ENCODE measurements at regions not wholly inside any gene's neighbourhood (a gene's known extent, or its start where the extent isn't known, plus 50 kb on each side); places are given as distances from the start of the nearest gene placed in this dataset.

GRCh38 chr15:36329592-36329991 lies 249.8 kb upstream of the CDIN1 start:
- TF ChIP-seq CTCF (conservative IDR thresholded peaks at IDR 0.05; ENCODE audit: low read depth, low read length), result no peak
- no peak overlapping the region for H3K4me3 ChIP-seq (ENCODE audit: low read length)
- DNase-seq (ENCODE audit: low read depth), result no peak

GRCh38 chr15:36330598-36330997 lies 248.8 kb upstream of the CDIN1 start:
- H3K4me3 ChIP-seq (ENCODE audit: low read length), result no peak overlapping the region
- no peak for TF ChIP-seq CTCF (conservative IDR thresholded peaks at IDR 0.05; ENCODE audit: low read depth, low read length)
- no peak for DNase-seq (ENCODE audit: low read depth)

- no peak overlapping the region for H3K4me3 ChIP-seq (ENCODE audit: low read length)
- no peak for DNase-seq (ENCODE audit: low read depth)
- TF ChIP-seq CTCF (conservative IDR thresholded peaks at IDR 0.05; ENCODE audit: low read depth, low read length), result no peak
Observed at GRCh38 chr15:36331531-36332275, 247.7 kb upstream of the CDIN1 start.

GRCh38 chr15:36332301-36332700 lies 247.1 kb upstream of the CDIN1 start:
- no peak overlapping the region for H3K4me3 ChIP-seq (ENCODE audit: low read length)
- no peak for TF ChIP-seq CTCF (conservative IDR thresholded peaks at IDR 0.05; ENCODE audit: low read depth, low read length)
- DNase-seq (ENCODE audit: low read depth), result no peak

- no peak for TF ChIP-seq CTCF (conservative IDR thresholded peaks at IDR 0.05; ENCODE audit: low read depth, low read length)
- no peak for DNase-seq (ENCODE audit: low read depth)
Observed at GRCh38 chr15:36332896-36333295, 246.5 kb upstream of the CDIN1 start.

GRCh38 chr15:36334059-36334458 lies 245.4 kb upstream of the CDIN1 start:
- no peak overlapping the region for H3K4me3 ChIP-seq (ENCODE audit: low read length)
- TF ChIP-seq CTCF (conservative IDR thresholded peaks at IDR 0.05; ENCODE audit: low read depth, low read length), result no peak
- DNase-seq (ENCODE audit: low read depth), result no peak

More at GRCh38 chr15:36332896-36333295, 246.5 kb upstream of the CDIN1 start:
- no peak overlapping the region for H3K4me3 ChIP-seq (ENCODE audit: low read length)

- no peak for TF ChIP-seq CTCF (conservative IDR thresholded peaks at IDR 0.05; ENCODE audit: low read depth, low read length)
- no peak overlapping the region for H3K4me3 ChIP-seq (ENCODE audit: low read length)
- no peak for DNase-seq (ENCODE audit: low read depth)
Observed at GRCh38 chr15:36335224-36335623, 244.2 kb upstream of the CDIN1 start.

Data from retinal pigment epithelial cell (primary cell).